ENCODE measurements at regions not wholly inside any gene's neighbourhood (a gene's known extent, or its start where the extent isn't known, plus 50 kb on each side); places are given as distances from the start of the nearest gene placed in this dataset.

DNA sequence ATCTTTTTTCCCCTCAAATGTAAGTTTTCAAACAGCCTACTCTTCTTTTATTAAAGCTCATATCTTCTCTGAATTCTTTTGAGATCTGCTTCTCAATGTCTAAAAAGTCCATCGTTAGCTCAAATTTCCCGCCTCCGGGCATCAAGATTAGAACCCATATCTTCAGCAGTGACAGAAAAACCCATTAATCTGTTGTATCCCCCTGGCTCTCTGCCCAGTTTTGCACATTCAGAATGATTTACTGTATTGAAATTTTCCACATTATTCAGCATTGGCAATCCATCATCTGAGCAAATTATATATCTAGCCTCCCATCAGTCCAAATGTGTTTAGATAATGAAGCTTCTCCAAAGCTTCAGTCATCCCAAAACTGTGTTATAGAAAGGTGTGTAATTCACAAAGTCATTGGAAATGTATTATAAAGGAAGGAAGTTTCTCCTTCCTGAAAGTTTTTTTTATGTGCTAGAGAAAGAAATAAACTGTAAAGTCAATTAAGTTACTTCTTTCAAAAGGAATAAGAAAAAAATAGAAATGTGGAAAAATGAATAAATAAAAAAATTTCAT lies 849.9 kb downstream of the MAT2B start:
- no peak overlapping the region for H3K18ac ChIP-seq (ENCODE audit: low read depth in 1 of 2, low read length in 2 of 2)
- H3K79me1 ChIP-seq (replicated peaks; ENCODE audit: low read length, poor library complexity, severe bottlenecking), result no peaks in the 10 kb centered on the region
- no peak overlapping the region for H3K9ac ChIP-seq (ENCODE audit: low read length)
- no peak overlapping the region for H2BK12ac ChIP-seq (ENCODE audit: low read length in 2 of 2)
- no peak overlapping the region for H4K8ac ChIP-seq (ENCODE audit: low read length)
- no peak overlapping the region for H4K91ac ChIP-seq (ENCODE audit: low read length)
- no peaks in the 10 kb centered on the region for H3K9me3 ChIP-seq (ENCODE audit: control insufficient read depth, low read length)
- no peak overlapping the region for H2BK120ac ChIP-seq (ENCODE audit: low read depth, low read length)
- 88% methylated on average over 3 of the region's 3 CpGs for WGBS
- H3K27me3 ChIP-seq (ENCODE audit: control insufficient read depth in 1 of 2, insufficient read depth in 1 of 2, low read length in 2 of 2), result no peaks in the 10 kb centered on the region
- no peak overlapping the region for H3K4me2 ChIP-seq (ENCODE audit: low read length, poor library complexity, severe bottlenecking)
- H3K36me3 ChIP-seq (ENCODE audit: control insufficient read depth in 1 of 2, insufficient read depth in 2 of 2, low read depth in 1 of 2, low read length in 2 of 2), result no peaks in the 10 kb centered on the region
- H2AK5ac ChIP-seq (ENCODE audit: low read length, severe bottlenecking), result no peak overlapping the region
- H2BK5ac ChIP-seq (ENCODE audit: low read depth, low read length, poor library complexity, severe bottlenecking), result no peak overlapping the region
- peaks cover 4% of the 10 kb centered on the region for H3K4me1 ChIP-seq (ENCODE audit: control insufficient read depth, insufficient read depth, low read depth, low read length)
- H3K4ac ChIP-seq (ENCODE audit: low read depth in 1 of 2, low read length in 2 of 2), result no peak overlapping the region
- H3K4me3 ChIP-seq (ENCODE audit: insufficient read depth in 1 of 2, low read depth in 1 of 2, low read length in 2 of 2), result no peak overlapping the region
- H3K14ac ChIP-seq (ENCODE audit: low read length in 2 of 2), result no peak overlapping the region
- DNase-seq, result no peak
- H2BK15ac ChIP-seq (ENCODE audit: low read depth, poor library complexity, severe bottlenecking), result no peak overlapping the region
- H2AFZ ChIP-seq (ENCODE audit: low read depth, low read length), result no peak overlapping the region
- H3K23ac ChIP-seq (ENCODE audit: low read length in 2 of 2), result no peak overlapping the region
- no peak overlapping the region for H3K27ac ChIP-seq (ENCODE audit: low read length, poor library complexity, severe bottlenecking)

DNA sequence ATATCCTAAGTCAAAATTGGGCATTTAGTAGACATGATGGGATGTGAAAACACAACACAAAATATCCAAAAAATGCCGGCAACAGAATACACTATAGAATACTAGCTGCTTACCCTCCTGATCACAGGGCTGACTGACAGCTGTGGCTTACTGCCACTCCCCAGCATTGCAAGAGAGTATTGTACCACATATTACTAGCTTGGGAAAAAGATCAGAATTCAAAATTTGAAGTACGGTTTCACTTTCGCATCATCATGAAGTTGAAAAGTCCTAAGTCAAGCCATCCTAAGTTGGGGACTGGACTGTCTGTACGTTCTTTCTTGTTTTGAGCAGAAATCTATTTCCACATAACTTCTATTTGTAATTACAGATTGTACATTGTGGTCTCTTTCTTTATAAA lies 851.4 kb downstream of the MAT2B start:
- H3K36me3 ChIP-seq (ENCODE audit: control insufficient read depth in 1 of 2, insufficient read depth in 2 of 2, low read depth in 1 of 2, low read length in 2 of 2), result no peaks in the 10 kb centered on the region
- H4K91ac ChIP-seq (ENCODE audit: low read length), result no peak overlapping the region
- H2BK5ac ChIP-seq (ENCODE audit: low read depth, low read length, poor library complexity, severe bottlenecking), result no peak overlapping the region
- no peak for DNase-seq
- 100% methylated on average over 3 of the region's 4 CpGs for WGBS
- peak overlapping the region in 1 of 2 experiments; percentile 48 for H3K18ac ChIP-seq (ENCODE audit: low read depth in 1 of 2, low read length in 2 of 2)
- H2AK5ac ChIP-seq (ENCODE audit: low read length, severe bottlenecking), result no peak overlapping the region
- H3K23ac ChIP-seq (ENCODE audit: low read length in 2 of 2), result no peak overlapping the region
- H3K9me3 ChIP-seq (ENCODE audit: control insufficient read depth, low read length), result no peaks in the 10 kb centered on the region
- H3K27me3 ChIP-seq (ENCODE audit: control insufficient read depth in 1 of 2, insufficient read depth in 1 of 2, low read length in 2 of 2), result no peaks in the 10 kb centered on the region
- H3K4ac ChIP-seq (ENCODE audit: low read depth in 1 of 2, low read length in 2 of 2), result no peak overlapping the region
- peak overlapping the region in 1 of 2 experiments; percentile 66 for H2BK12ac ChIP-seq (ENCODE audit: low read length in 2 of 2)
- H2BK120ac ChIP-seq (ENCODE audit: low read depth, low read length), result no peak overlapping the region
- H3K4me3 ChIP-seq (ENCODE audit: insufficient read depth in 1 of 2, low read depth in 1 of 2, low read length in 2 of 2), result no peak overlapping the region
- H3K27ac ChIP-seq (ENCODE audit: low read length, poor library complexity, severe bottlenecking), result no peak overlapping the region
- H3K4me1 ChIP-seq (ENCODE audit: control insufficient read depth, insufficient read depth, low read depth, low read length), result peaks cover 4% of the 10 kb centered on the region
- no peak overlapping the region for H3K4me2 ChIP-seq (ENCODE audit: low read length, poor library complexity, severe bottlenecking)
- H2BK15ac ChIP-seq (ENCODE audit: low read depth, poor library complexity, severe bottlenecking), result no peak overlapping the region
- H3K9ac ChIP-seq (ENCODE audit: low read length), result no peak overlapping the region
- H3K14ac ChIP-seq (ENCODE audit: low read length in 2 of 2), result no peak overlapping the region
- H3K79me1 ChIP-seq (replicated peaks; ENCODE audit: low read length, poor library complexity, severe bottlenecking), result no peaks in the 10 kb centered on the region
- no peak overlapping the region for H2AFZ ChIP-seq (ENCODE audit: low read depth, low read length)
- no peak overlapping the region for H4K8ac ChIP-seq (ENCODE audit: low read length)

DNA sequence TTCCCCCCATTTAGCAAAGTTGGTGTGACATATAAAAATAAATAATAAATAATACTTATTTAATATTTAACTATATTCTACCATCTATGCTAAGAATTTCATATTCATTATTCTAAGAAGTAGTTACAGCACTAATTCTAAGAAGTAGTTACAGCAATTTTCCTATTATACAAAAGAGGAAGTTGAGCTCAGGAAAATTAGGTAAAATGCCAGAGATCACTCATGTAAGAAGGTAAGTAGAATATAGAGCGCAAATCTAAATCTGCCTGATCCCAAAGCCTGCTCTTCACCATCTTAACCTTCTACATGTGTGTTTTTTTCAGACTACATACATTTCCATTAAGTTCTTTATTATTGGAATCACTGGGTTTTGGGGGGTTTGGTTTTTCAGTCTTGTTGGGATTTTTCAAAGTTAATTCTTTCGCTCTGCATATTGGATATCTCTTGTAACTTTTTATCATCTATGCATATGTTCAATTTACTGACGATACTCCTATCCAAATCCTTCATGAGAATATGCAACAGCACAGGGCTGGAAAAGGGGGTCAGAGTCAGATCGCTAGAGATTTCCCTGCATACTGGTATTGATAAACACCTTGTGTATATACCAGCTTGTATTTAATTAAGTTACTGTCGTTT lies 852.1 kb downstream of the MAT2B start:
- no peak overlapping the region for H3K23ac ChIP-seq (ENCODE audit: low read length in 2 of 2)
- H2BK5ac ChIP-seq (ENCODE audit: low read depth, low read length, poor library complexity, severe bottlenecking), result no peak overlapping the region
- H2AK5ac ChIP-seq (ENCODE audit: low read length, severe bottlenecking), result no peak overlapping the region
- H3K9ac ChIP-seq (ENCODE audit: low read length), result no peak overlapping the region
- H3K4ac ChIP-seq (ENCODE audit: low read depth in 1 of 2, low read length in 2 of 2), result no peak overlapping the region
- H3K4me3 ChIP-seq (ENCODE audit: insufficient read depth in 1 of 2, low read depth in 1 of 2, low read length in 2 of 2), result no peak overlapping the region
- no peak overlapping the region for H3K4me2 ChIP-seq (ENCODE audit: low read length, poor library complexity, severe bottlenecking)
- no peak for DNase-seq
- no peak overlapping the region for H3K14ac ChIP-seq (ENCODE audit: low read length in 2 of 2)
- no peak overlapping the region for H2BK15ac ChIP-seq (ENCODE audit: low read depth, poor library complexity, severe bottlenecking)
- H3K4me1 ChIP-seq (ENCODE audit: control insufficient read depth, insufficient read depth, low read depth, low read length), result peaks cover 4% of the 10 kb centered on the region
- no peak overlapping the region for H2AFZ ChIP-seq (ENCODE audit: low read depth, low read length)
- H3K18ac ChIP-seq (ENCODE audit: low read depth in 1 of 2, low read length in 2 of 2), result no peak overlapping the region
- H2BK120ac ChIP-seq (ENCODE audit: low read depth, low read length), result no peak overlapping the region
- WGBS, result 100% methylated on average over 1 of the region's 5 CpGs
- H2BK12ac ChIP-seq (ENCODE audit: low read length in 2 of 2), result no peak overlapping the region
- H3K27ac ChIP-seq (ENCODE audit: low read length, poor library complexity, severe bottlenecking), result no peak overlapping the region
- no peak overlapping the region for H4K8ac ChIP-seq (ENCODE audit: low read length)
- no peaks in the 10 kb centered on the region for H3K79me1 ChIP-seq (replicated peaks; ENCODE audit: low read length, poor library complexity, severe bottlenecking)
- H3K9me3 ChIP-seq (ENCODE audit: control insufficient read depth, low read length), result no peaks in the 10 kb centered on the region
- no peak overlapping the region for H4K91ac ChIP-seq (ENCODE audit: low read length)
- H3K27me3 ChIP-seq (ENCODE audit: control insufficient read depth in 1 of 2, insufficient read depth in 1 of 2, low read length in 2 of 2), result no peaks in the 10 kb centered on the region
- no peaks in the 10 kb centered on the region for H3K36me3 ChIP-seq (ENCODE audit: control insufficient read depth in 1 of 2, insufficient read depth in 2 of 2, low read depth in 1 of 2, low read length in 2 of 2)

DNA sequence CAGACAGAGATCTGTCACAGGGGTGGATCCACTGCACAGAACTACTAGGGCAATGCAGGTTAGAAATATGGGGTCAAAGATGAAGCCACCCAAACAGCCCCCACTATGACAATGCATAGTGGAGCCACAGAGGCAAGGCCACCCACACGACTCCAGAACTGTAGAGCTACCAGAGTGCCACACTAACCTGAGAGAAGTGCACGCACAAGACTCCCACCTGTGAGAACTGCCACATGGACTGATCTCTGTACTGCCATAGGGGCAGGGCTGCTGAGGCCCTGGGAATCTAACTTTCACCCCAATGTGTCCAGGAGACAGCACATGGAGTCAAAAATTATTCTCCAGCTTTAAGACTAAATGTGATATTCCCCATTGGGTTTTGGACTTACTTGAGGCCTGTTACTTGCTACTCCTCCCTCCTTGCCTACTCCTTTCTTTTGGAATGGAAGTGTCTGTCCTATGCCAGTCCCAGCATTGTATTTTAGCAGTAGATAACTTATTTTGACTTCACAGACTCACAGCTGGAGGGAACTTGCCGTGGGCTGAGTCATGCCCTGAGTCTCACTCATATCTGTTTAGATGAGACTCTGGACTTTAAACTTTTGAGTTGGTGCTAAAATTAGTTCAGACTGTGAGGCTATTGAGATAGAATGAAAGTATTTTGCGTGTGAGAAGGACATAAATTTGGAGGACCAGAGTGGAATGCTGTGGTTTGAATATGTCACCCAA lies 853.3 kb downstream of the MAT2B start:
- Histone ChIP-seq H3K18ac (ENCODE audit: low read depth in 1 of 2, low read length in 2 of 2) (peak overlapping the region; percentile 79 to 92), H3K4ac (ENCODE audit: low read depth in 1 of 2, low read length in 2 of 2) (peak overlapping the region; percentile 83 to 85), H3K27ac (ENCODE audit: low read length, poor library complexity, severe bottlenecking) (no peak overlapping the region), H2BK15ac (ENCODE audit: low read depth, poor library complexity, severe bottlenecking) (no peak overlapping the region), H3K79me1 (replicated peaks; ENCODE audit: low read length, poor library complexity, severe bottlenecking) (no peaks in the 10 kb centered on the region), H3K9ac (ENCODE audit: low read length) (peak overlapping the region; percentile 46), H3K14ac (ENCODE audit: low read length in 2 of 2) (no peak overlapping the region), H3K23ac (ENCODE audit: low read length in 2 of 2) (no peak overlapping the region), H2AK5ac (ENCODE audit: low read length, severe bottlenecking) (no peak overlapping the region), H4K8ac (ENCODE audit: low read length) (peak overlapping the region; percentile 72), H2BK12ac (ENCODE audit: low read length in 2 of 2) (peak overlapping the region; percentile 96), H3K4me1 (ENCODE audit: control insufficient read depth, insufficient read depth, low read depth, low read length) (peaks cover 4% of the 10 kb centered on the region), H3K36me3 (ENCODE audit: control insufficient read depth in 1 of 2, insufficient read depth in 2 of 2, low read depth in 1 of 2, low read length in 2 of 2) (no peaks in the 10 kb centered on the region), H3K4me3 (ENCODE audit: insufficient read depth in 1 of 2, low read depth in 1 of 2, low read length in 2 of 2) (peak overlapping the region in 1 of 2 experiments; percentile 19), H2AFZ (ENCODE audit: low read depth, low read length) (no peak overlapping the region), H3K27me3 (ENCODE audit: control insufficient read depth in 1 of 2, insufficient read depth in 1 of 2, low read length in 2 of 2) (no peaks in the 10 kb centered on the region), H3K9me3 (ENCODE audit: control insufficient read depth, low read length) (no peaks in the 10 kb centered on the region), H2BK5ac (ENCODE audit: low read depth, low read length, poor library complexity, severe bottlenecking) (no peak overlapping the region), H3K4me2 (ENCODE audit: low read length, poor library complexity, severe bottlenecking) (no peak overlapping the region), H2BK120ac (ENCODE audit: low read depth, low read length) (no peak overlapping the region), H4K91ac (ENCODE audit: low read length) (peak overlapping the region; percentile 96)
- DNase-seq, result peak; percentile 90
- 46% methylated on average over 4 of the region's 4 CpGs for WGBS
